Endodermal cell (in vitro differentiated cells): ENCODE measurements at regions not wholly inside any gene's neighbourhood (a gene's known extent, or its start where the extent isn't known, plus 50 kb on each side); places are given as distances from the start of the nearest gene placed in this dataset.
"Not testable (repeated sequence)": the region's sequence is repeated elsewhere in the genome, so short reads cannot be mapped to it uniquely, and the experiment has no call there.

Experiments used
- DNase-seq: peaks from one replicate; pipeline ENCODE4 v3.0.0-alpha.2; 2017
- H3K27ac ChIP-seq: 2 replicates; pipeline ENCODE4 v1.5.1; 2013; ENCODE audit warnings: mild to moderate bottlenecking, low read depth, low read length, moderate library complexity
- H3K27me3 ChIP-seq: 2 replicates; pipeline ENCODE4 v1.6.1; 2013; ENCODE audit warnings: mild to moderate bottlenecking, low read length, moderate library complexity; ENCODE audit not compliant: insufficient read depth, control insufficient read depth, poor library complexity, severe bottlenecking
- H3K36me3 ChIP-seq: 2 replicates; pipeline ENCODE4 v1.7.0; 2013; ENCODE audit warnings: mild to moderate bottlenecking, low read length, moderate library complexity; ENCODE audit not compliant: control insufficient read depth, insufficient read depth
- H3K4me1 ChIP-seq: one replicate; pipeline ENCODE4 v1.7.0; 2013; ENCODE audit warnings: low read length; ENCODE audit not compliant: control insufficient read depth, insufficient read depth
- H3K4me3 ChIP-seq: 2 replicates; pipeline ENCODE4 v1.5.1; 2013; ENCODE audit warnings: mild to moderate bottlenecking, low read length, moderate library complexity
- H3K9ac ChIP-seq: 2 replicates; pipeline ENCODE4 v1.6.1; 2013; ENCODE audit warnings: mild to moderate bottlenecking, low read length, moderate library complexity; ENCODE audit not compliant: poor library complexity, severe bottlenecking; ENCODE audit errors: extremely low read depth
- H3K9me3 ChIP-seq: 2 replicates; pipeline ENCODE4 v1.6.1; 2013; ENCODE audit warnings: mild to moderate bottlenecking, low read length, moderate library complexity; ENCODE audit not compliant: control insufficient read depth
- H3K27ac Mint-ChIP-seq: 2 replicates; pipeline ENCODE4 v1.8.0; 2020; ENCODE audit warnings: mixed read lengths
- H3K27me3 Mint-ChIP-seq: 2 replicates; pipeline ENCODE4 v1.8.0; 2021; ENCODE audit warnings: mild to moderate bottlenecking, mixed read lengths; ENCODE audit not compliant: insufficient read depth
- H3K36me3 Mint-ChIP-seq: 2 replicates; pipeline ENCODE4 v1.8.0; 2020; ENCODE audit warnings: low read depth, mixed read lengths
- H3K4me1 Mint-ChIP-seq: 2 replicates; pipeline ENCODE4 v1.8.0; 2020; ENCODE audit warnings: mixed read lengths
- H3K4me3 Mint-ChIP-seq: 2 replicates; pipeline ENCODE4 v1.8.0; 2020; ENCODE audit warnings: mild to moderate bottlenecking, moderate library complexity, mixed read lengths
- H3K9me3 Mint-ChIP-seq: 2 replicates; pipeline ENCODE4 v1.8.0; 2020; ENCODE audit warnings: mild to moderate bottlenecking, mixed read lengths
- WGBS, 2 experiments: methylation state at CpG; one replicate each; pipeline versions ENCODE4 v1.1.5 to v1.1.7; 2013; ENCODE audit warnings: missing lambda C conversion rate in 2 of 2, mixed read lengths in 1 of 2; ENCODE audit not compliant: insufficient coverage in 1 of 2, insufficient read length in 1 of 2; 5-methylcytosine and 5-hydroxymethylcytosine counted together
- TF ChIP-seq, protein P1 (sequence below): fragments of 200-600 bp; sonication (generic); conservative IDR thresholded peaks from 2 replicates; pipeline ENCODE4 v1.5.0; 2021; ENCODE audit warnings: antibody characterized with exemption, mild to moderate bottlenecking

DNA sequence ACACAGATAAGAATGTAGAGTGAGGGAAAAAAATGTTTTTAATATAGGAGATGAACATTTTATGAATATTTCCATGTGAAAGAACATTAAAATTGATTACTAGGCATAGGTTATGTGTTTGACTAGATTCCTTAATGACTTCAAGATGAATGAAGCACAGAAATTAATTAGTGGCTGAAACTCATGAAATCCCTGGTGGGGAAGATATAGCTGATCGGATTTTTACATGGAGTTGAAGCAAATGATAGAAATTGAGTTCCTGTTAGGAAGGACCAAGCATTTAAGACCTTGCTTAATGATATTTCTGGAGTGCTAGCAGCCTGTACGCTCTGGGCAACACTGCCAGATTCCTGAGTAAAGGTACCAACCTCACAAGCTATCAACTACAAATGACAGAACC, 68.9 kb upstream of the IVNS1ABP start:
- WGBS, 2 experiments: 97 to 100% methylated on average over 2 of the region's 2 CpGs

DNA sequence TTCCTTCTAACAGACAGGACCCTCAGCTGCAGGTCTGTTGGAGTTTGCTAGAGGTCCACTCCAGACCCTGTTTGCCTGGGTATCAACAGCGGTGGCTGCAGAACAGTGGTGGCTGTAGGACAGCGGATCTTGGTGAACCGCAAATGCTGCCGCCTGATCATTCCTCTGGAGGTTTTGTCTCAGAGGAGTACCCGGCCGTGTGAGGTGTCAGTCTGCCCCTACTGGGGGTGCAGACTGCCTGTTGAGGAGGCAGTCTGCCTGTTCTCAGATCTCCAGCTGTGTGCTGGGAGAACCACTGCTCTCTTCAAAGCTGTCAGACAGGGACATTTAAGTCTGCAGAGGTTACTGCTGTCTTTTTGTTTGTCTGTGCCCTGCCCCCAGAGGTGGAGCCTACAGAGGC, 66.8 kb upstream of the IVNS1ABP start:
- H3K36me3 Mint-ChIP-seq: peaks cover 13% of the 10 kb centered on the region
- peaks cover 14% of the 10 kb centered on the region for H3K9me3 ChIP-seq
- H3K4me3 ChIP-seq, DNase-seq, H3K27ac ChIP-seq, H3K9ac ChIP-seq, H3K27ac Mint-ChIP-seq, H3K27me3 ChIP-seq, H3K4me3 Mint-ChIP-seq, H3K4me1 Mint-ChIP-seq, H3K36me3 ChIP-seq, H3K27me3 Mint-ChIP-seq, H3K4me1 ChIP-seq: not testable (repeated sequence)
- WGBS, 2 experiments: 86 to 100% methylated on average over 2 to 6 of the region's 6 CpGs
- H3K9me3 Mint-ChIP-seq: peaks cover 36% of the 10 kb centered on the region

More for the DNA sequence above, 68.9 kb upstream of the IVNS1ABP start:
- Mint-ChIP-seq H3K9me3 (peaks cover 31% of the 10 kb centered on the region), H3K27me3 (peaks cover 2% of the 10 kb centered on the region), H3K36me3 (peaks cover 13% of the 10 kb centered on the region), H3K4me1 (no peaks in the 10 kb centered on the region), H3K27ac (no peak overlapping the region), H3K4me3 (no peak overlapping the region)
- TF ChIP-seq, protein P1, sequence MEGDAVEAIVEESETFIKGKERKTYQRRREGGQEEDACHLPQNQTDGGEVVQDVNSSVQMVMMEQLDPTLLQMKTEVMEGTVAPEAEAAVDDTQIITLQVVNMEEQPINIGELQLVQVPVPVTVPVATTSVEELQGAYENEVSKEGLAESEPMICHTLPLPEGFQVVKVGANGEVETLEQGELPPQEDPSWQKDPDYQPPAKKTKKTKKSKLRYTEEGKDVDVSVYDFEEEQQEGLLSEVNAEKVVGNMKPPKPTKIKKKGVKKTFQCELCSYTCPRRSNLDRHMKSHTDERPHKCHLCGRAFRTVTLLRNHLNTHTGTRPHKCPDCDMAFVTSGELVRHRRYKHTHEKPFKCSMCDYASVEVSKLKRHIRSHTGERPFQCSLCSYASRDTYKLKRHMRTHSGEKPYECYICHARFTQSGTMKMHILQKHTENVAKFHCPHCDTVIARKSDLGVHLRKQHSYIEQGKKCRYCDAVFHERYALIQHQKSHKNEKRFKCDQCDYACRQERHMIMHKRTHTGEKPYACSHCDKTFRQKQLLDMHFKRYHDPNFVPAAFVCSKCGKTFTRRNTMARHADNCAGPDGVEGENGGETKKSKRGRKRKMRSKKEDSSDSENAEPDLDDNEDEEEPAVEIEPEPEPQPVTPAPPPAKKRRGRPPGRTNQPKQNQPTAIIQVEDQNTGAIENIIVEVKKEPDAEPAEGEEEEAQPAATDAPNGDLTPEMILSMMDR: no peak
- Histone ChIP-seq H3K9ac (no peak overlapping the region), H3K4me3 (no peak overlapping the region), H3K36me3 (no peaks in the 10 kb centered on the region), H3K27me3 (peaks cover 7% of the 10 kb centered on the region), H3K4me1 (peaks cover 3% of the 10 kb centered on the region), H3K27ac (no peak overlapping the region), H3K9me3 (peaks cover 14% of the 10 kb centered on the region)
- no peak for DNase-seq

DNA sequence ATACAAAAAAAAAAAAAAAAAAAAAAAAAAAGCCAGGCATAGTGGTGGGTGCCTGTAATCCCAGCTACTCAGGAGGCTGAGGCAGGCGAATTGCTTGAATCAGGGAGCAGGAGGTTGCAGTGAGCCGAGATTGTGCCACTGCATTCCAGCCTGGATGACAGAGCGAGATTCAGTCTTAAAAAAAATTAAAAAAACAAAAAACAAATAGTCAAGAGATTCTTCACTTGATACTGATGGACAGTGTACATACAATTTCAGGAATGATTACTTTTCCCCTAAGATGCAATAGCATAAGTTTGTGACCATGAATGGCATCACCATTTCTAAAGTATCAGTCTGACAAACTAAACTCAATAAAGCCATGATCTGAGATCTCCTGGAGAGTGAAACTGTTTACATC, 60.8 kb upstream of the IVNS1ABP start:
- no peak overlapping the region for H3K9ac ChIP-seq
- no peak overlapping the region for H3K27ac ChIP-seq
- peaks cover 9% of the 10 kb centered on the region for H3K4me1 ChIP-seq
- DNase-seq: no peak
- TF ChIP-seq, protein P1: no peak
- no peaks in the 10 kb centered on the region for H3K36me3 ChIP-seq
- WGBS, 2 experiments: 75 to 93% methylated on average over 1 to 3 of the region's 3 CpGs
- H3K9me3 ChIP-seq: no peaks in the 10 kb centered on the region
- H3K27me3 ChIP-seq: no peaks in the 10 kb centered on the region
- no peaks in the 10 kb centered on the region for H3K27me3 Mint-ChIP-seq
- no peak overlapping the region for H3K4me3 Mint-ChIP-seq
- H3K4me3 ChIP-seq: no peak overlapping the region
- peaks cover 4% of the 10 kb centered on the region for H3K36me3 Mint-ChIP-seq
- peaks cover 15% of the 10 kb centered on the region for H3K9me3 Mint-ChIP-seq
- no peaks in the 10 kb centered on the region for H3K4me1 Mint-ChIP-seq
- H3K27ac Mint-ChIP-seq: no peak overlapping the region
